GM12878 (cell line): ENCODE measurements at regions not wholly inside any gene's neighbourhood (a gene's known extent, or its start where the extent isn't known, plus 50 kb on each side); places are given as distances from the start of the nearest gene placed in this dataset.

ENCODE experiments used
- ATAC-seq: fragments of 200-7000 bp; cut with Tn5 transposase; 3 replicates; pipeline ENCODE4 v1.9.1; 2020; ENCODE audit warnings: mild to moderate bottlenecking, moderate library complexity
- BruUV-seq: library from RNA; stranded (reverse); fragments of 400-500 nt; replicated peaks from 2 replicates; lab custom pipeline; 2021; lab: Mats Ljungman, UMichigan
- CTCF ChIA-PET: fragments of 300-600 bp; sonication (Branson Sonifier 250); formaldehyde crosslinking; extraction: SDS; loops from one replicate; lab custom pipeline; 2021; ENCODE audit warnings: inconsistent platforms; lab: Yijun Ruan, JAX
- POLR2A ChIA-PET: fragments of 350-600 bp; formaldehyde crosslinking; extraction: SDS; loops from one replicate; lab custom pipeline; 2021; ENCODE audit warnings: inconsistent platforms; lab: Charles Lee
- RAD21 ChIA-PET: fragments of 300-600 bp; sonication (Branson Sonifier 250); formaldehyde crosslinking; loops from one replicate; lab custom pipeline; 2023; ENCODE audit warnings: antibody characterized with exemption; ENCODE audit not compliant: unreplicated experiment; lab: Charles Lee
- SMC1A ChIA-PET: fragments of 300-600 bp; sonication (Branson Sonifier 250); formaldehyde crosslinking; loops from one replicate; lab custom pipeline; 2023; ENCODE audit not compliant: unreplicated experiment, uncharacterized antibody; lab: Charles Lee
- DNase-seq: peaks from one replicate; pipeline ENCODE4 v3.0.0-alpha.2; 2011; ENCODE audit warnings: low read depth, low spot score
- FAIRE-seq: peaks from 3 replicates; lab custom pipeline; 2011; peaks lifted over from hg19 to GRCh38; lab: Jason Lieb, UNC
- H2AFZ ChIP-seq: 2 replicates; pipeline ENCODE4 v1.6.0; 2011; ENCODE audit warnings: low read depth, low read length, control low read depth; ENCODE audit not compliant: control insufficient read depth
- H3K27ac ChIP-seq: 2 replicates; pipeline ENCODE4 v1.5.1; 2011; ENCODE audit warnings: control low read depth; ENCODE audit not compliant: control insufficient read depth, insufficient read depth
- H3K27me3 ChIP-seq, 2 experiments: replicated peaks in 1 of 2; 2 replicates each; pipeline versions ENCODE4 v1.6.0 to v1.6.1; 2011; ENCODE audit warnings: low read length in 1 of 2; ENCODE audit not compliant: control insufficient read depth in 2 of 2, insufficient read depth in 2 of 2
- H3K36me3 ChIP-seq, 2 experiments: 2 replicates each; pipeline ENCODE4 v1.5.1; 2011; ENCODE audit warnings: low read length in 1 of 2; ENCODE audit not compliant: control insufficient read depth in 2 of 2, insufficient read depth in 2 of 2
- H3K4me1 ChIP-seq: 2 replicates; pipeline ENCODE4 v1.6.1; 2011; ENCODE audit warnings: mild to moderate bottlenecking, low read length, moderate library complexity, mixed read lengths; ENCODE audit not compliant: control insufficient read depth, insufficient read depth
- H3K4me2 ChIP-seq: 2 replicates; pipeline ENCODE4 v1.6.0; 2011; ENCODE audit warnings: control low read depth; ENCODE audit not compliant: control insufficient read depth, insufficient read depth
- H3K4me3 ChIP-seq: fragments of 200-600 bp; sonication (generic); 2 replicates; pipeline ENCODE4 v1.5.1; 2016
- H3K79me2 ChIP-seq: 2 replicates; pipeline ENCODE4 v1.6.0; 2011; ENCODE audit warnings: low read length; ENCODE audit not compliant: control insufficient read depth, insufficient read depth
- H3K9ac ChIP-seq: 2 replicates; pipeline ENCODE4 v1.8.0; 2011; ENCODE audit warnings: low read length, control low read depth, mixed read lengths; ENCODE audit not compliant: control insufficient read depth, insufficient read depth
- H3K9me3 ChIP-seq: replicated peaks from 3 replicates; pipeline ENCODE4 v1.5.1; 2011; ENCODE audit warnings: mild to moderate bottlenecking, low read length; ENCODE audit not compliant: control insufficient read depth, insufficient read depth
- H4K20me1 ChIP-seq: 2 replicates; pipeline ENCODE4 v1.6.0; 2011; ENCODE audit not compliant: control insufficient read depth, insufficient read depth
- BCL11A ChIP-seq: IDR thresholded peaks from 2 replicates; pipeline ENCODE4 v1.6.1; 2011; ENCODE audit warnings: low read depth, low read length
- HCFC1 ChIP-seq: fragments of 150-350 bp; IDR thresholded peaks from 2 replicates; pipeline ENCODE4 v1.6.1; 2014; ENCODE audit warnings: low read length
- HDAC6 ChIP-seq: fragments of 200-600 bp; sonication (generic); IDR thresholded peaks from one replicate; pipeline ENCODE4 v1.8.0; 2017; ENCODE audit warnings: antibody characterized with exemption; ENCODE audit not compliant: unreplicated experiment
- IKZF1 ChIP-seq: fragments of 450-650 bp; conservative IDR thresholded peaks from 2 replicates; pipeline ENCODE4 v1.6.1; 2017; ENCODE audit warnings: antibody characterized with exemption, mild to moderate bottlenecking
- IRF5 ChIP-seq: fragments of 450-650 bp; IDR thresholded peaks from 2 replicates; pipeline ENCODE4 v1.6.1; 2017; ENCODE audit warnings: borderline replicate concordance
- KDM1A ChIP-seq: fragments of 200-600 bp; sonication (generic); IDR thresholded peaks from 2 replicates; pipeline ENCODE4 v1.6.1; 2016; ENCODE audit warnings: borderline replicate concordance
- KLF5 ChIP-seq: fragments of 450-650 bp; IDR thresholded peaks from 2 replicates; pipeline ENCODE4 v1.6.1; 2014; ENCODE audit warnings: mild to moderate bottlenecking; ENCODE audit not compliant: partially characterized antibody
- MYB ChIP-seq: fragments of 150-350 bp; IDR thresholded peaks from 2 replicates; pipeline ENCODE4 v1.6.1; 2014; ENCODE audit warnings: mild to moderate bottlenecking, low read depth, low read length, borderline replicate concordance
- POLR2AphosphoS5 ChIP-seq: IDR thresholded peaks from 2 replicates; pipeline ENCODE4 v1.6.1; 2011; ENCODE audit warnings: mild to moderate bottlenecking, low read length, inconsistent platforms
- PRDM15 ChIP-seq: fragments of 450-650 bp; formaldehyde crosslinking; IDR thresholded peaks from 2 replicates; pipeline ENCODE4 v1.4.0; 2020; ENCODE audit warnings: mild to moderate bottlenecking, moderate library complexity
- RBBP5 ChIP-seq: fragments of 200-600 bp; sonication (generic); conservative IDR thresholded peaks from 2 replicates; pipeline ENCODE4 v1.6.1; 2016
- SUZ12 ChIP-seq: fragments of 200-600 bp; sonication (generic); IDR thresholded peaks from one replicate; pipeline ENCODE4 v1.6.1; 2018; ENCODE audit warnings: antibody characterized with exemption, mild to moderate bottlenecking; ENCODE audit not compliant: unreplicated experiment
- TARDBP ChIP-seq: IDR thresholded peaks from 2 replicates; pipeline ENCODE4 v1.6.1; 2016; ENCODE audit warnings: borderline replicate concordance
- ZNF24 ChIP-seq: fragments of 450-650 bp; IDR thresholded peaks from 2 replicates; pipeline ENCODE4 v1.6.1; 2017; ENCODE audit warnings: antibody characterized with exemption, mild to moderate bottlenecking
- in situ Hi-C: fragments of 300-500 bp; cut with MboI; formaldehyde crosslinking; loops from 9 replicates; pipeline ENCODE4 v1.14.3; 2018; ENCODE audit warnings: mixed read lengths
- intact Hi-C: fragments of 100-400 bp; cut with micrococcal nuclease; formaldehyde crosslinking; loops from one replicate; pipeline ENCODE4 v1.14.2; 2022; ENCODE audit not compliant: unreplicated experiment
- TF ChIP-seq, protein P1 (sequence below): fragments of 450-650 bp; IDR thresholded peaks from 2 replicates; pipeline ENCODE4 v1.6.1; 2016; ENCODE audit warnings: mild to moderate bottlenecking, moderate library complexity, borderline replicate concordance
- TF ChIP-seq, protein P2 (sequence below): IDR thresholded peaks from 2 replicates; pipeline ENCODE4 v1.6.1; 2011; ENCODE audit warnings: low read depth, low read length, improper control_type of control experiment, borderline replicate concordance

- H3K9ac ChIP-seq = no peak overlapping the region
- intact Hi-C loops (no loop called here), in situ Hi-C loops (no loop called here)
- no peaks in the 10 kb centered on the region for H3K9me3 ChIP-seq
- H3K36me3 ChIP-seq = no peaks in the 10 kb centered on the region
- CTCF ChIA-PET = no interaction called here
- no peaks in the 10 kb centered on the region for H3K4me1 ChIP-seq
- H3K4me2 ChIP-seq = no peak overlapping the region
- SMC1A ChIA-PET = no interaction called here
- no peak overlapping the region for H2AFZ ChIP-seq
- H3K79me2 ChIP-seq = no peaks in the 10 kb centered on the region
- TF ChIP-seq, protein P1, sequence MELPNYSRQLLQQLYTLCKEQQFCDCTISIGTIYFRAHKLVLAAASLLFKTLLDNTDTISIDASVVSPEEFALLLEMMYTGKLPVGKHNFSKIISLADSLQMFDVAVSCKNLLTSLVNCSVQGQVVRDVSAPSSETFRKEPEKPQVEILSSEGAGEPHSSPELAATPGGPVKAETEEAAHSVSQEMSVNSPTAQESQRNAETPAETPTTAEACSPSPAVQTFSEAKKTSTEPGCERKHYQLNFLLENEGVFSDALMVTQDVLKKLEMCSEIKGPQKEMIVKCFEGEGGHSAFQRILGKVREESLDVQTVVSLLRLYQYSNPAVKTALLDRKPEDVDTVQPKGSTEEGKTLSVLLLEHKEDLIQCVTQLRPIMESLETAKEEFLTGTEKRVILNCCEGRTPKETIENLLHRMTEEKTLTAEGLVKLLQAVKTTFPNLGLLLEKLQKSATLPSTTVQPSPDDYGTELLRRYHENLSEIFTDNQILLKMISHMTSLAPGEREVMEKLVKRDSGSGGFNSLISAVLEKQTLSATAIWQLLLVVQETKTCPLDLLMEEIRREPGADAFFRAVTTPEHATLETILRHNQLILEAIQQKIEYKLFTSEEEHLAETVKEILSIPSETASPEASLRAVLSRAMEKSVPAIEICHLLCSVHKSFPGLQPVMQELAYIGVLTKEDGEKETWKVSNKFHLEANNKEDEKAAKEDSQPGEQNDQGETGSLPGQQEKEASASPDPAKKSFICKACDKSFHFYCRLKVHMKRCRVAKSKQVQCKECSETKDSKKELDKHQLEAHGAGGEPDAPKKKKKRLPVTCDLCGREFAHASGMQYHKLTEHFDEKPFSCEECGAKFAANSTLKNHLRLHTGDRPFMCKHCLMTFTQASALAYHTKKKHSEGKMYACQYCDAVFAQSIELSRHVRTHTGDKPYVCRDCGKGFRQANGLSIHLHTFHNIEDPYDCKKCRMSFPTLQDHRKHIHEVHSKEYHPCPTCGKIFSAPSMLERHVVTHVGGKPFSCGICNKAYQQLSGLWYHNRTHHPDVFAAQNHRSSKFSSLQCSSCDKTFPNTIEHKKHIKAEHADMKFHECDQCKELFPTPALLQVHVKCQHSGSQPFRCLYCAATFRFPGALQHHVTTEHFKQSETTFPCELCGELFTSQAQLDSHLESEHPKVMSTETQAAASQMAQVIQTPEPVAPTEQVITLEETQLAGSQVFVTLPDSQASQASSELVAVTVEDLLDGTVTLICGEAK = no peak
- TF ChIP-seq HDAC6 = no peak
- no peak for TF ChIP-seq KDM1A
- no peak for TF ChIP-seq HCFC1
- TF ChIP-seq, protein P2, sequence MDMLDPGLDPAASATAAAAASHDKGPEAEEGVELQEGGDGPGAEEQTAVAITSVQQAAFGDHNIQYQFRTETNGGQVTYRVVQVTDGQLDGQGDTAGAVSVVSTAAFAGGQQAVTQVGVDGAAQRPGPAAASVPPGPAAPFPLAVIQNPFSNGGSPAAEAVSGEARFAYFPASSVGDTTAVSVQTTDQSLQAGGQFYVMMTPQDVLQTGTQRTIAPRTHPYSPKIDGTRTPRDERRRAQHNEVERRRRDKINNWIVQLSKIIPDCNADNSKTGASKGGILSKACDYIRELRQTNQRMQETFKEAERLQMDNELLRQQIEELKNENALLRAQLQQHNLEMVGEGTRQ = no peak
- no peak for TF ChIP-seq RBBP5
- TF ChIP-seq IRF5 = no peak
- TF ChIP-seq BCL11A = no peak
- no peak for TF ChIP-seq SUZ12
- no peak for TF ChIP-seq MYB
- TF ChIP-seq POLR2AphosphoS5 = no peak
- TF ChIP-seq KLF5 = no peak
- no peak for TF ChIP-seq PRDM15 (CRISPR knock-in tag)
- no peak for TF ChIP-seq ZNF24
- no peak for TF ChIP-seq TARDBP
- TF ChIP-seq IKZF1 = no peak
- FAIRE-seq (no peak), ATAC-seq (no peak), DNase-seq (no peak)
- H3K4me3 ChIP-seq = no peak overlapping the region
- RAD21 ChIA-PET = no interaction called here
- POLR2A ChIA-PET = no interaction called here
- no peak overlapping the region for H3K27ac ChIP-seq
- H4K20me1 ChIP-seq = no peaks in the 10 kb centered on the region
- H3K27me3 ChIP-seq = no peaks in the 10 kb centered on the region; a peak in 1 of 4 replicates
- no TSS peak for BruUV-seq
Measured at GRCh38 chr6:89022798-89023197, 57.8 kb upstream of the PNRC1 start.
